HepG2 (cell line): ENCODE measurements at regions not wholly inside any gene's neighbourhood (a gene's known extent, or its start where the extent isn't known, plus 50 kb on each side); places are given as distances from the start of the nearest gene placed in this dataset.

ENCODE experiments used
- ARNT ChIP-seq: fragments of 450-650 bp; IDR thresholded peaks from 2 replicates; pipeline ENCODE4 v1.6.1; 2017
- CCDC6 ChIP-seq: sonication (generic); formaldehyde crosslinking; IDR thresholded peaks from 2 replicates; pipeline ENCODE4 v1.8.1; 2022; ENCODE audit warnings: mild to moderate bottlenecking, missing genetic modification reagents, moderate library complexity
- CENPX ChIP-seq: sonication (generic); formaldehyde crosslinking; IDR thresholded peaks from 2 replicates; pipeline ENCODE4 v1.9.0; 2021; ENCODE audit warnings: mild to moderate bottlenecking, missing genetic modification reagents, moderate library complexity
- KDM4B ChIP-seq: sonication (generic); formaldehyde crosslinking; IDR thresholded peaks from 2 replicates; pipeline ENCODE4 v1.4.0; 2020; ENCODE audit warnings: missing genetic modification reagents
- MYC ChIP-seq: sonication (generic); formaldehyde crosslinking; IDR thresholded peaks from 2 replicates; pipeline ENCODE4 v1.9.0; 2021; ENCODE audit warnings: missing genetic modification reagents, borderline replicate concordance
- NFRKB ChIP-seq: fragments of 450-650 bp; IDR thresholded peaks from 2 replicates; pipeline ENCODE4 v1.6.1; 2017
- REL ChIP-seq: sonication (generic); formaldehyde crosslinking; conservative IDR thresholded peaks from 2 replicates; pipeline ENCODE4 v1.8.0; 2022; ENCODE audit warnings: mild to moderate bottlenecking, missing genetic modification reagents, moderate library complexity
- RFX1 ChIP-seq: fragments of 450-650 bp; IDR thresholded peaks from 2 replicates; pipeline ENCODE4 v1.6.1; 2017
- SNAI1 ChIP-seq: sonication (generic); formaldehyde crosslinking; IDR thresholded peaks from 2 replicates; pipeline ENCODE4 v1.5.0; 2020; ENCODE audit warnings: mild to moderate bottlenecking, missing genetic modification reagents, borderline replicate concordance
- SP2 ChIP-seq: sonication (generic); formaldehyde crosslinking; IDR thresholded peaks from 2 replicates; pipeline ENCODE4 v1.5.1; 2020; ENCODE audit warnings: mild to moderate bottlenecking, missing genetic modification reagents
- THYN1 ChIP-seq: sonication (generic); formaldehyde crosslinking; IDR thresholded peaks from 2 replicates; pipeline ENCODE4 v1.8.1; 2023; ENCODE audit warnings: low read depth, mild to moderate bottlenecking, moderate library complexity, missing genetic modification reagents, borderline replicate concordance
- ZMYM3 ChIP-seq: sonication (generic); formaldehyde crosslinking; IDR thresholded peaks from 2 replicates; pipeline ENCODE4 v1.5.1; 2020; ENCODE audit warnings: mild to moderate bottlenecking, missing genetic modification reagents
- ZNF703 ChIP-seq: sonication (generic); formaldehyde crosslinking; IDR thresholded peaks from 2 replicates; pipeline ENCODE4 v1.5.1; 2020; ENCODE audit warnings: missing genetic modification reagents, mild to moderate bottlenecking, moderate library complexity, borderline replicate concordance
- TF ChIP-seq, protein P1 (sequence below): sonication (generic); formaldehyde crosslinking; IDR thresholded peaks from 2 replicates; pipeline ENCODE4 v1.4.0; 2020; ENCODE audit warnings: missing genetic modification reagents, borderline replicate concordance
- TF ChIP-seq, protein P2 (sequence below): sonication (generic); formaldehyde crosslinking; IDR thresholded peaks from 2 replicates; pipeline ENCODE4 v1.4.0; 2020; ENCODE audit warnings: missing genetic modification reagents, mild to moderate bottlenecking, borderline replicate concordance
- TF ChIP-seq, protein P3 (sequence below): sonication (generic); formaldehyde crosslinking; IDR thresholded peaks from 2 replicates; pipeline ENCODE4 v1.4.0; 2020; ENCODE audit warnings: missing genetic modification reagents
- TF ChIP-seq, protein P4 (sequence below), 2 experiments: IDR thresholded peaks; 2 replicates each; pipeline ENCODE4 v1.6.1; 2011 to 2012; ENCODE audit warnings: low read length in 2 of 2, borderline replicate concordance in 1 of 2, low read depth in 1 of 2, mild to moderate bottlenecking in 1 of 2, moderate library complexity in 1 of 2

DNA sequence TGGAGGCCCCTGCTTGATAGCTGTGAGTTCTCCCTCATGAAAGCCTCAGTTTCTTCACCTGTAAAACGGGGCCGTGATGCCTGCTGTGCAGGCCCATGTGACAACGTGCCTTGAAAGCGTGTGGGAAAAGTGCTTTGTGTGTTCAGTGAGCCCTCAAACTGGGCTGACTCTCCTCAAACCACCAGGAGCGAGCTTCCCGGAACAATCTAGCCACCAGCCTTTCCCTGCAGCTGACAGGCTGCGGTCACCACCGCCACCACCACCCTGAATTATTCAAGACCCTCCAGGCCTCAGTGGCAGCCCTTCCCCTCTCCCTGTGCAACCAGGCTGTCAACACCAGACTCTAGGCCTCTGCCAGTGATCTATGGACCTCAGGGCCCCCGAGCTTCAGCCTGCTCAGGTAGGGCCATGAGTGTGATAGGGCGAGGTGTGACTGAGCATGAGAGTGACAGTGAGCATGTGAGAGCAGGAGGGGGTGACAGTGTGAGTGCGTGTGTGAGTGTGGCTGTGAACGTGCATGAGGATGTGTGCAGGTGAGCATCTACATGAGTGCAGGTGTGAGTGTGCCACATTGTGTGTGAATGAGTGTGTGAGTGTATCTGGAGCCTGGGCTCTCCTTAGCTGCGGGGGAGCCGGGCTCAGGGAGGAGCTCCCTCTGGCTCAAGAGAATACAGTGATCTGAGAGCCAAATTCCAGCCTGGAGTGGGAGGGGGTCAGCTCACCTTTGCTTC lies 53.3 kb upstream of the PSD2 start (continued):
- TF ChIP-seq, protein P1, sequence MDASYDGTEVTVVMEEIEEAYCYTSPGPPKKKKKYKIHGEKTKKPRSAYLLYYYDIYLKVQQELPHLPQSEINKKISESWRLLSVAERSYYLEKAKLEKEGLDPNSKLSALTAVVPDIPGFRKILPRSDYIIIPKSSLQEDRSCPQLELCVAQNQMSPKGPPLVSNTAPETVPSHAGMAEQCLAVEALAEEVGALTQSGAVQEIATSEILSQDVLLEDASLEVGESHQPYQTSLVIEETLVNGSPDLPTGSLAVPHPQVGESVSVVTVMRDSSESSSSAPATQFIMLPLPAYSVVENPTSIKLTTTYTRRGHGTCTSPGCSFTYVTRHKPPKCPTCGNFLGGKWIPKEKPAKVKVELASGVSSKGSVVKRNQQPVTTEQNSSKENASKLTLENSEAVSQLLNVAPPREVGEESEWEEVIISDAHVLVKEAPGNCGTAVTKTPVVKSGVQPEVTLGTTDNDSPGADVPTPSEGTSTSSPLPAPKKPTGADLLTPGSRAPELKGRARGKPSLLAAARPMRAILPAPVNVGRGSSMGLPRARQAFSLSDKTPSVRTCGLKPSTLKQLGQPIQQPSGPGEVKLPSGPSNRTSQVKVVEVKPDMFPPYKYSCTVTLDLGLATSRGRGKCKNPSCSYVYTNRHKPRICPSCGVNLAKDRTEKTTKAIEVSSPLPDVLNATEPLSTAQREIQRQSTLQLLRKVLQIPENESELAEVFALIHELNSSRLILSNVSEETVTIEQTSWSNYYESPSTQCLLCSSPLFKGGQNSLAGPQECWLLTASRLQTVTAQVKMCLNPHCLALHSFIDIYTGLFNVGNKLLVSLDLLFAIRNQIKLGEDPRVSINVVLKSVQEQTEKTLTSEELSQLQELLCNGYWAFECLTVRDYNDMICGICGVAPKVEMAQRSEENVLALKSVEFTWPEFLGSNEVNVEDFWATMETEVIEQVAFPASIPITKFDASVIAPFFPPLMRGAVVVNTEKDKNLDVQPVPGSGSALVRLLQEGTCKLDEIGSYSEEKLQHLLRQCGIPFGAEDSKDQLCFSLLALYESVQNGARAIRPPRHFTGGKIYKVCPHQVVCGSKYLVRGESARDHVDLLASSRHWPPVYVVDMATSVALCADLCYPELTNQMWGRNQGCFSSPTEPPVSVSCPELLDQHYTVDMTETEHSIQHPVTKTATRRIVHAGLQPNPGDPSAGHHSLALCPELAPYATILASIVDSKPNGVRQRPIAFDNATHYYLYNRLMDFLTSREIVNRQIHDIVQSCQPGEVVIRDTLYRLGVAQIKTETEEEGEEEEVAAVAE (CRISPR knock-in tag): no peak
- TF ChIP-seq SP2 (0 out of 2 replicates have a peak, but pooled peaks have one; percentile 21), RFX1 (no peak), MYC (CRISPR knock-in tag) (no peak; the same call in none of the 2 replicates), CENPX (CRISPR knock-in tag) (no peak), SNAI1 (CRISPR knock-in tag) (no peak), CCDC6 (CRISPR knock-in tag) (peak; percentile 79), ZMYM3 (peak; percentile 75; the same call in 1 of the 2 replicates), NFRKB (no peak), ZNF703 (CRISPR knock-in tag) (no peak), REL (0 out of 2 replicates have a peak, but pooled peaks have one; percentile 60), THYN1 (CRISPR knock-in tag) (no peak), ARNT (no peak), KDM4B (CRISPR knock-in tag) (no peak)
- TF ChIP-seq, protein P2, sequence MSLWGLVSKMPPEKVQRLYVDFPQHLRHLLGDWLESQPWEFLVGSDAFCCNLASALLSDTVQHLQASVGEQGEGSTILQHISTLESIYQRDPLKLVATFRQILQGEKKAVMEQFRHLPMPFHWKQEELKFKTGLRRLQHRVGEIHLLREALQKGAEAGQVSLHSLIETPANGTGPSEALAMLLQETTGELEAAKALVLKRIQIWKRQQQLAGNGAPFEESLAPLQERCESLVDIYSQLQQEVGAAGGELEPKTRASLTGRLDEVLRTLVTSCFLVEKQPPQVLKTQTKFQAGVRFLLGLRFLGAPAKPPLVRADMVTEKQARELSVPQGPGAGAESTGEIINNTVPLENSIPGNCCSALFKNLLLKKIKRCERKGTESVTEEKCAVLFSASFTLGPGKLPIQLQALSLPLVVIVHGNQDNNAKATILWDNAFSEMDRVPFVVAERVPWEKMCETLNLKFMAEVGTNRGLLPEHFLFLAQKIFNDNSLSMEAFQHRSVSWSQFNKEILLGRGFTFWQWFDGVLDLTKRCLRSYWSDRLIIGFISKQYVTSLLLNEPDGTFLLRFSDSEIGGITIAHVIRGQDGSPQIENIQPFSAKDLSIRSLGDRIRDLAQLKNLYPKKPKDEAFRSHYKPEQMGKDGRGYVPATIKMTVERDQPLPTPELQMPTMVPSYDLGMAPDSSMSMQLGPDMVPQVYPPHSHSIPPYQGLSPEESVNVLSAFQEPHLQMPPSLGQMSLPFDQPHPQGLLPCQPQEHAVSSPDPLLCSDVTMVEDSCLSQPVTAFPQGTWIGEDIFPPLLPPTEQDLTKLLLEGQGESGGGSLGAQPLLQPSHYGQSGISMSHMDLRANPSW: no peak
- TF ChIP-seq, protein P3, sequence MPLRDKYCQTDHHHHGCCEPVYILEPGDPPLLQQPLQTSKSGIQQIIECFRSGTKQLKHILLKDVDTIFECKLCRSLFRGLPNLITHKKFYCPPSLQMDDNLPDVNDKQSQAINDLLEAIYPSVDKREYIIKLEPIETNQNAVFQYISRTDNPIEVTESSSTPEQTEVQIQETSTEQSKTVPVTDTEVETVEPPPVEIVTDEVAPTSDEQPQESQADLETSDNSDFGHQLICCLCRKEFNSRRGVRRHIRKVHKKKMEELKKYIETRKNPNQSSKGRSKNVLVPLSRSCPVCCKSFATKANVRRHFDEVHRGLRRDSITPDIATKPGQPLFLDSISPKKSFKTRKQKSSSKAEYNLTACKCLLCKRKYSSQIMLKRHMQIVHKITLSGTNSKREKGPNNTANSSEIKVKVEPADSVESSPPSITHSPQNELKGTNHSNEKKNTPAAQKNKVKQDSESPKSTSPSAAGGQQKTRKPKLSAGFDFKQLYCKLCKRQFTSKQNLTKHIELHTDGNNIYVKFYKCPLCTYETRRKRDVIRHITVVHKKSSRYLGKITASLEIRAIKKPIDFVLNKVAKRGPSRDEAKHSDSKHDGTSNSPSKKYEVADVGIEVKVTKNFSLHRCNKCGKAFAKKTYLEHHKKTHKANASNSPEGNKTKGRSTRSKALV: 0 out of 2 replicates have a peak, but pooled peaks have one; percentile 34
- TF ChIP-seq, protein P4, sequence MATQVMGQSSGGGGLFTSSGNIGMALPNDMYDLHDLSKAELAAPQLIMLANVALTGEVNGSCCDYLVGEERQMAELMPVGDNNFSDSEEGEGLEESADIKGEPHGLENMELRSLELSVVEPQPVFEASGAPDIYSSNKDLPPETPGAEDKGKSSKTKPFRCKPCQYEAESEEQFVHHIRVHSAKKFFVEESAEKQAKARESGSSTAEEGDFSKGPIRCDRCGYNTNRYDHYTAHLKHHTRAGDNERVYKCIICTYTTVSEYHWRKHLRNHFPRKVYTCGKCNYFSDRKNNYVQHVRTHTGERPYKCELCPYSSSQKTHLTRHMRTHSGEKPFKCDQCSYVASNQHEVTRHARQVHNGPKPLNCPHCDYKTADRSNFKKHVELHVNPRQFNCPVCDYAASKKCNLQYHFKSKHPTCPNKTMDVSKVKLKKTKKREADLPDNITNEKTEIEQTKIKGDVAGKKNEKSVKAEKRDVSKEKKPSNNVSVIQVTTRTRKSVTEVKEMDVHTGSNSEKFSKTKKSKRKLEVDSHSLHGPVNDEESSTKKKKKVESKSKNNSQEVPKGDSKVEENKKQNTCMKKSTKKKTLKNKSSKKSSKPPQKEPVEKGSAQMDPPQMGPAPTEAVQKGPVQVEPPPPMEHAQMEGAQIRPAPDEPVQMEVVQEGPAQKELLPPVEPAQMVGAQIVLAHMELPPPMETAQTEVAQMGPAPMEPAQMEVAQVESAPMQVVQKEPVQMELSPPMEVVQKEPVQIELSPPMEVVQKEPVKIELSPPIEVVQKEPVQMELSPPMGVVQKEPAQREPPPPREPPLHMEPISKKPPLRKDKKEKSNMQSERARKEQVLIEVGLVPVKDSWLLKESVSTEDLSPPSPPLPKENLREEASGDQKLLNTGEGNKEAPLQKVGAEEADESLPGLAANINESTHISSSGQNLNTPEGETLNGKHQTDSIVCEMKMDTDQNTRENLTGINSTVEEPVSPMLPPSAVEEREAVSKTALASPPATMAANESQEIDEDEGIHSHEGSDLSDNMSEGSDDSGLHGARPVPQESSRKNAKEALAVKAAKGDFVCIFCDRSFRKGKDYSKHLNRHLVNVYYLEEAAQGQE (IDR thresholded peaks at IDR 0.05; ENCODE audit: borderline replicate concordance in 1 of 2, low read depth in 1 of 2, low read length in 2 of 2): no peak
